Suprapubic skin (tissue), 4 donors: ENCODE measurements at regions not wholly inside any gene's neighbourhood (a gene's known extent, or its start where the extent isn't known, plus 50 kb on each side); places are given as distances from the start of the nearest gene placed in this dataset.

Experiments used
- POLR2A ChIP-seq, 2 donors: fragments of 450-650 bp; IDR thresholded peaks; one replicate each; pipeline ENCODE4 v1.6.1; 2017; ENCODE audit warnings: antibody characterized with exemption in 2 of 2, mild to moderate bottlenecking in 2 of 2, moderate library complexity in 2 of 2
- POLR2AphosphoS5 ChIP-seq, 3 donors: sonication (generic); formaldehyde crosslinking; IDR thresholded peaks; one replicate each; pipeline ENCODE4 v1.6.1; 2017; ENCODE audit warnings: antibody characterized with exemption in 3 of 3
- TF ChIP-seq, protein P1 (sequence below), 2 donors: fragments of 200-600 bp in 1 of 2; fragments of 450-650 bp in 1 of 2; sonication (generic) in 1 of 2; IDR thresholded peaks; one replicate each; pipeline ENCODE4 v1.5.1; 2016 to 2019; ENCODE audit warnings: antibody characterized with exemption in 2 of 2, mild to moderate bottlenecking in 1 of 2, moderate library complexity in 1 of 2

DNA sequence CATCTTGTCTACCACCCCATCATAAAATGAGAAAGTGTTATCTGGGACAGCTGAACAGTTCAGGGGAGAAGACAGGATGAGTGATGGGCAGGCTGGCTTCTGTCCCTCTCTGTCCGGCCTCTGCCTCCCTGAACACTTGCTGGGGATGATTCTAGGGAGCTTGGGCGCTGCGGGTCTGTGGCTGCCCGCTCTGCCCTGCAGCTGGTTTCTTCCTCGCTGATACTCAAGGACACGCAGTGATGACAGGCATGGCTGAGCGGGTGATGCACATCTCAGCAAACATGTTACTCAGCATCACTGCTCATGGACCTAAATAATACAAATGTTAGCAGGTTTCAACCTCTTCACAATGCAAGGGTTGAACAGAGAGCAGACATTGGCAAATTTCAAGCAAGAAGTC is 161.1 kb downstream of the TMEM18 start:
- TF ChIP-seq POLR2AphosphoS5 (IDR thresholded peaks at IDR 0.05) (no peak), POLR2A (IDR thresholded peaks at IDR 0.05) (no peak)
- TF ChIP-seq, protein P1, sequence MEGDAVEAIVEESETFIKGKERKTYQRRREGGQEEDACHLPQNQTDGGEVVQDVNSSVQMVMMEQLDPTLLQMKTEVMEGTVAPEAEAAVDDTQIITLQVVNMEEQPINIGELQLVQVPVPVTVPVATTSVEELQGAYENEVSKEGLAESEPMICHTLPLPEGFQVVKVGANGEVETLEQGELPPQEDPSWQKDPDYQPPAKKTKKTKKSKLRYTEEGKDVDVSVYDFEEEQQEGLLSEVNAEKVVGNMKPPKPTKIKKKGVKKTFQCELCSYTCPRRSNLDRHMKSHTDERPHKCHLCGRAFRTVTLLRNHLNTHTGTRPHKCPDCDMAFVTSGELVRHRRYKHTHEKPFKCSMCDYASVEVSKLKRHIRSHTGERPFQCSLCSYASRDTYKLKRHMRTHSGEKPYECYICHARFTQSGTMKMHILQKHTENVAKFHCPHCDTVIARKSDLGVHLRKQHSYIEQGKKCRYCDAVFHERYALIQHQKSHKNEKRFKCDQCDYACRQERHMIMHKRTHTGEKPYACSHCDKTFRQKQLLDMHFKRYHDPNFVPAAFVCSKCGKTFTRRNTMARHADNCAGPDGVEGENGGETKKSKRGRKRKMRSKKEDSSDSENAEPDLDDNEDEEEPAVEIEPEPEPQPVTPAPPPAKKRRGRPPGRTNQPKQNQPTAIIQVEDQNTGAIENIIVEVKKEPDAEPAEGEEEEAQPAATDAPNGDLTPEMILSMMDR (IDR thresholded peaks at IDR 0.05), result no peak
